Adrenal gland (tissue), 9 donors: ENCODE measurements at regions not wholly inside any gene's neighbourhood (a gene's known extent, or its start where the extent isn't known, plus 50 kb on each side); places are given as distances from the start of the nearest gene placed in this dataset.

Source experiments
- DNase-seq, 7 donors: peaks; one replicate each; pipeline ENCODE4 v3.0.0-alpha.2; 2019 to 2020
- H3K27ac ChIP-seq, 5 donors: fragments of 200-600 bp; sonication (generic) in 4 of 5; 1 replicate in 3 of 5; 2 replicates in 2 of 5; pipeline versions ENCODE4 v1.5.1 to v1.8.0; 2016 to 2020; ENCODE audit warnings: mild to moderate bottlenecking in 1 of 5
- H3K27me3 ChIP-seq: fragments of 200-600 bp; 2 replicates; pipeline ENCODE4 v1.8.0; 2021
- H3K36me3 ChIP-seq, 2 donors: fragments of 200-600 bp; replicated peaks in 1 of 2; 1 replicate in 1 of 2; 2 replicates in 1 of 2; pipeline versions ENCODE4 v1.5.1 to v1.8.0; 2018 to 2022
- H3K4me1 ChIP-seq, 2 donors: fragments of 200-600 bp; replicated peaks in 1 of 2; 1 replicate in 1 of 2; 2 replicates in 1 of 2; pipeline versions ENCODE4 v1.5.1 to v1.8.0; 2018 to 2021
- H3K4me3 ChIP-seq, 4 donors: fragments of 200-600 bp; sonication (generic) in 3 of 4; one replicate each; pipeline ENCODE4 v1.5.1; 2016 to 2018
- H3K9me3 ChIP-seq, 3 donors: fragments of 200-600 bp; sonication (generic) in 1 of 3; replicated peaks in 1 of 3; 1 replicate in 2 of 3; 2 replicates in 1 of 3; pipeline versions ENCODE4 v1.5.1 to v1.8.0; 2016 to 2021
- CTCF ChIP-seq, 6 experiments: fragments of 450-650 bp in 4 of 6; fragments of 200-600 bp in 2 of 6; sonication (generic) in 1 of 6; IDR thresholded peaks; 1 replicate in 5 of 6; 2 replicates in 1 of 6; pipeline versions ENCODE4 v1.5.1 to v1.8.0; 2016 to 2021; ENCODE audit warnings: antibody characterized with exemption in 6 of 6, mild to moderate bottlenecking in 2 of 6, moderate library complexity in 1 of 6
- POLR2A ChIP-seq, 2 donors: fragments of 450-650 bp; IDR thresholded peaks; one replicate each; pipeline ENCODE4 v1.6.1; 2017; ENCODE audit warnings: antibody characterized with exemption in 2 of 2, mild to moderate bottlenecking in 2 of 2, moderate library complexity in 1 of 2
- WGBS, 4 donors: extraction: QIAGEN DNeasy Blood & Tissue Kit in 2 of 4; methylation state at CpG; one replicate each; pipeline versions ENCODE4 v1.1.5 to v1.1.7; 2013 to 2017; 5-methylcytosine and 5-hydroxymethylcytosine counted together
- intact Hi-C, 2 donors: fragments of 100-400 bp; cut with DNase I; formaldehyde crosslinking; loops; one replicate each; pipeline versions ENCODE4 v1.14.1 to v1.15.0; 2022 to 2023
- donor health status: healthy with polysubstance abuse.
- donor health status: Bipolar disorder and iron deficiency.
- donor health status: DM: yes; HTN: yes; CAD: no.
- donor health status: DM: no; HTN: no; CAD: no.
- donor health status: DM: no; HTN: no; CAD: no.

GRCh38 chr16:72532906-72533410 is 361.0 kb upstream of the PMFBP1 start:
- TF ChIP-seq CTCF (IDR thresholded peaks at IDR 0.05): no peak
- TF ChIP-seq POLR2A (IDR thresholded peaks at IDR 0.05): no peak
- no peak for DNase-seq
- Histone ChIP-seq H3K27me3 (no peaks in the 10 kb centered on the region), H3K4me3 (no peak overlapping the region), H3K9me3 (no peaks in the 10 kb centered on the region), H3K27ac (no peak overlapping the region), H3K36me3 (no peaks in the 10 kb centered on the region), H3K4me1 (no peaks in the 10 kb centered on the region)
- 67 to 79% (median 73%) methylated on average over 9 of the region's 9 CpGs for WGBS, 4 donors
- intact Hi-C loops: no loop called here

GRCh38 chr16:72530434-72530833 is 358.5 kb upstream of the PMFBP1 start:
- intact Hi-C loops: no loop called here
- TF ChIP-seq POLR2A (IDR thresholded peaks at IDR 0.05) (no peak), CTCF (IDR thresholded peaks at IDR 0.05) (no peak)
- Histone ChIP-seq H3K27me3 (no peaks in the 10 kb centered on the region), H3K4me3 (no peak overlapping the region), H3K4me1 (no peaks in the 10 kb centered on the region), H3K27ac (no peak overlapping the region), H3K36me3 (no peaks in the 10 kb centered on the region), H3K9me3 (no peaks in the 10 kb centered on the region)
- 93 to 98% (median 97%) methylated on average over 2 of the region's 2 CpGs for WGBS, 4 donors
- no peak for DNase-seq

GRCh38 chr16:72523087-72523486 is 351.1 kb upstream of the PMFBP1 start:
- no peaks in the 10 kb centered on the region for H3K9me3 ChIP-seq
- 91 to 98% (median 95%) methylated on average over 3 of the region's 3 CpGs for WGBS, 4 donors
- TF ChIP-seq CTCF (IDR thresholded peaks at IDR 0.05) (no peak), POLR2A (IDR thresholded peaks at IDR 0.05) (no peak)
- DNase-seq: no peak
- intact Hi-C loops: no loop called here
- H3K27me3 ChIP-seq: no peaks in the 10 kb centered on the region
- no peaks in the 10 kb centered on the region for H3K4me1 ChIP-seq
- H3K36me3 ChIP-seq: no peaks in the 10 kb centered on the region
- no peak overlapping the region for H3K27ac ChIP-seq
- no peak overlapping the region for H3K4me3 ChIP-seq

GRCh38 chr16:72517154-72517553 is 345.2 kb upstream of the PMFBP1 start:
- Histone ChIP-seq H3K9me3 (no peaks in the 10 kb centered on the region), H3K27ac (no peak overlapping the region), H3K36me3 (no peaks in the 10 kb centered on the region), H3K27me3 (no peaks in the 10 kb centered on the region), H3K4me3 (no peak overlapping the region), H3K4me1 (no peaks in the 10 kb centered on the region)
- TF ChIP-seq POLR2A (IDR thresholded peaks at IDR 0.05) (no peak), CTCF (IDR thresholded peaks at IDR 0.05) (no peak)
- no peak for DNase-seq
- WGBS, 4 donors: 92 to 97% (median 94%) methylated on average over 2 of the region's 2 CpGs
- intact Hi-C loops: no loop called here
